PC-9 (cell line): ENCODE measurements at regions not wholly inside any gene's neighbourhood (a gene's known extent, or its start where the extent isn't known, plus 50 kb on each side); places are given as distances from the start of the nearest gene placed in this dataset.

Source experiments
- BruUV-seq: library from RNA; stranded (reverse); fragments of 400-500 nt; replicated peaks from 2 replicates; lab custom pipeline; 2021; lab: Mats Ljungman, UMichigan
- CTCF ChIA-PET: fragments of 300-600 bp; sonication (Branson Sonifier 250); formaldehyde crosslinking; loops from one replicate; lab custom pipeline; 2022; ENCODE audit warnings: antibody characterized with exemption; lab: Charles Lee
- POLR2A ChIA-PET: fragments of 300-600 bp; sonication (Branson Sonifier 250); formaldehyde crosslinking; loops from one replicate; lab custom pipeline; 2022; ENCODE audit warnings: antibody characterized with exemption; ENCODE audit not compliant: unreplicated experiment; lab: Charles Lee
- DNase-seq, 2 experiments: peaks; one replicate each; pipeline versions ENCODE4 v3.0.0 to v3.0.0-alpha.2; 2015 to 2022; ENCODE audit warnings: mixed read lengths in 1 of 2
- H2AFZ ChIP-seq: fragments of 200-600 bp; sonication (generic); 2 replicates; pipeline ENCODE4 v1.8.1; 2017; ENCODE audit warnings: antibody characterized with exemption
- H3F3A ChIP-seq: fragments of 200-600 bp; sonication (generic); 2 replicates; pipeline ENCODE4 v1.8.1; 2017; ENCODE audit warnings: antibody characterized with exemption, mild to moderate bottlenecking, low read depth; ENCODE audit not compliant: insufficient read depth
- H3K27ac ChIP-seq: fragments of 200-600 bp; sonication (generic); 2 replicates; pipeline ENCODE4 v1.6.1; 2016; ENCODE audit warnings: mixed run types
- H3K27me3 ChIP-seq: fragments of 200-600 bp; sonication (generic); 2 replicates; pipeline ENCODE4 v1.6.1; 2016; ENCODE audit warnings: low read depth, mixed run types; ENCODE audit not compliant: insufficient read depth
- H3K36me3 ChIP-seq: fragments of 200-600 bp; sonication (generic); 2 replicates; pipeline ENCODE4 v1.6.1; 2016; ENCODE audit warnings: low read depth, mixed run types
- H3K4me1 ChIP-seq: fragments of 200-600 bp; sonication (generic); replicated peaks from 2 replicates; pipeline ENCODE4 v1.6.1; 2016; ENCODE audit warnings: mixed run types; ENCODE audit not compliant: insufficient read depth
- H3K4me2 ChIP-seq: fragments of 200-600 bp; sonication (generic); 2 replicates; pipeline ENCODE4 v1.6.1; 2017; ENCODE audit warnings: mixed run types
- H3K4me3 ChIP-seq: fragments of 200-600 bp; sonication (generic); 2 replicates; pipeline ENCODE4 v1.6.1; 2016; ENCODE audit warnings: mixed run types
- H3K79me2 ChIP-seq: fragments of 200-600 bp; sonication (generic); 2 replicates; pipeline ENCODE4 v1.6.1; 2017; ENCODE audit warnings: low read depth, mixed run types
- H3K9me2 ChIP-seq: fragments of 200-600 bp; sonication (generic); 2 replicates; pipeline ENCODE4 v1.8.1; 2017; ENCODE audit warnings: mild to moderate bottlenecking; ENCODE audit not compliant: insufficient read depth
- H3K9me3 ChIP-seq: fragments of 200-600 bp; sonication (generic); 2 replicates; pipeline ENCODE4 v1.8.1; 2016; ENCODE audit warnings: low read depth; ENCODE audit not compliant: insufficient read depth
- H4K20me1 ChIP-seq: fragments of 200-600 bp; sonication (generic); 2 replicates; pipeline ENCODE4 v1.8.1; 2017; ENCODE audit not compliant: insufficient read depth
- CTCF ChIP-seq: fragments of 200-600 bp; sonication (generic); conservative IDR thresholded peaks from 2 replicates; pipeline ENCODE4 v1.6.1; 2017; ENCODE audit warnings: mixed run types, antibody characterized with exemption, mild to moderate bottlenecking, moderate library complexity
- EZH2 ChIP-seq: fragments of 200-600 bp; sonication (generic); IDR thresholded peaks from 2 replicates; pipeline ENCODE4 v1.8.0; 2017; ENCODE audit warnings: antibody characterized with exemption, low read depth
- intact Hi-C: fragments of 100-400 bp; cut with micrococcal nuclease; formaldehyde crosslinking; loops from one replicate; pipeline ENCODE4 v1.10.0; 2022; ENCODE audit not compliant: unreplicated experiment

- Histone ChIP-seq H3K9me3 (peaks cover 6% of the 10 kb centered on the region), H3K36me3 (no peaks in the 10 kb centered on the region), H3K4me2 (no peak overlapping the region), H3K4me3 (no peak overlapping the region), H3K9me2 (no peaks in the 10 kb centered on the region), H4K20me1 (no peaks in the 10 kb centered on the region), H2AFZ (no peak overlapping the region), H3K79me2 (no peaks in the 10 kb centered on the region), H3K27me3 (no peaks in the 10 kb centered on the region), H3K27ac (no peak overlapping the region), H3F3A (no peaks in the 10 kb centered on the region), H3K4me1 (no peaks in the 10 kb centered on the region)
- no peak for TF ChIP-seq CTCF
- TF ChIP-seq EZH2: no peak
- ChIA-PET POLR2A (no interaction called here), CTCF (no interaction called here)
- BruUV-seq: no TSS peak
- intact Hi-C loops: no loop called here
- no peak for DNase-seq
Observed at GRCh38 chr10:45495438-45496152, 121.6 kb downstream of the ALOX5 start.
